Thyroid gland (tissue), 4 donors: ENCODE measurements at regions not wholly inside any gene's neighbourhood (a gene's known extent, or its start where the extent isn't known, plus 50 kb on each side); places are given as distances from the start of the nearest gene placed in this dataset.

Experiments
- POLR2A ChIP-seq, 2 donors: fragments of 450-650 bp; IDR thresholded peaks; one replicate each; pipeline ENCODE4 v1.6.1; 2017; ENCODE audit warnings: antibody characterized with exemption in 2 of 2, mild to moderate bottlenecking in 2 of 2, moderate library complexity in 1 of 2
- TF ChIP-seq, protein P1 (sequence below), 6 experiments: fragments of 200-600 bp in 3 of 6; fragments of 450-650 bp in 3 of 6; sonication (generic) in 3 of 6; IDR thresholded peaks; one replicate each; pipeline ENCODE4 v1.5.1; 2016 to 2019; ENCODE audit warnings: antibody characterized with exemption in 6 of 6, mild to moderate bottlenecking in 2 of 6, inconsistent platforms in 1 of 6, moderate library complexity in 1 of 6

DNA sequence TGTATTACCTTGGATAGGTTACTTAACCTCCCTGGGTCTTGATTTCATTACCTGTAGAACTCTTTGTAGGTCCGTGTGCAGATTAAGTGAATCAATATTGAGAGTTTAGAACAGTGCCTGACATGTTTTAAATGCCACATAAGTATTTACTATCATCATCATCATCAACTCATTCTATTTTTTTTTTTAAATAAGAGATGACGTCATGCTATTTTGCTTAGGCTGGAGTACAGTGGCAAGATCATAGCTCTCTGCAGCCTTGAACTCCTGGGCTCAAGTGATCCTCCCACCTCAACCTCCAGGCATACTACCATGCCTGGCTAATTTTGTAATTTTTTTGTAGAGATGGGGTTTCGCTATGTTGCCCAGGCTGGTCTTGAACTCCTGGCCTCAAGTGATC, 132.0 kb upstream of the FZD8 start:
- TF ChIP-seq, protein P1, sequence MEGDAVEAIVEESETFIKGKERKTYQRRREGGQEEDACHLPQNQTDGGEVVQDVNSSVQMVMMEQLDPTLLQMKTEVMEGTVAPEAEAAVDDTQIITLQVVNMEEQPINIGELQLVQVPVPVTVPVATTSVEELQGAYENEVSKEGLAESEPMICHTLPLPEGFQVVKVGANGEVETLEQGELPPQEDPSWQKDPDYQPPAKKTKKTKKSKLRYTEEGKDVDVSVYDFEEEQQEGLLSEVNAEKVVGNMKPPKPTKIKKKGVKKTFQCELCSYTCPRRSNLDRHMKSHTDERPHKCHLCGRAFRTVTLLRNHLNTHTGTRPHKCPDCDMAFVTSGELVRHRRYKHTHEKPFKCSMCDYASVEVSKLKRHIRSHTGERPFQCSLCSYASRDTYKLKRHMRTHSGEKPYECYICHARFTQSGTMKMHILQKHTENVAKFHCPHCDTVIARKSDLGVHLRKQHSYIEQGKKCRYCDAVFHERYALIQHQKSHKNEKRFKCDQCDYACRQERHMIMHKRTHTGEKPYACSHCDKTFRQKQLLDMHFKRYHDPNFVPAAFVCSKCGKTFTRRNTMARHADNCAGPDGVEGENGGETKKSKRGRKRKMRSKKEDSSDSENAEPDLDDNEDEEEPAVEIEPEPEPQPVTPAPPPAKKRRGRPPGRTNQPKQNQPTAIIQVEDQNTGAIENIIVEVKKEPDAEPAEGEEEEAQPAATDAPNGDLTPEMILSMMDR (IDR thresholded peaks at IDR 0.05): no peak
- TF ChIP-seq POLR2A (IDR thresholded peaks at IDR 0.05): no peak
